DOHH2 (cell line): ENCODE measurements at regions not wholly inside any gene's neighbourhood (a gene's known extent, or its start where the extent isn't known, plus 50 kb on each side); places are given as distances from the start of the nearest gene placed in this dataset.

Experiments used
- CTCF ChIP-seq: fragments of 200-600 bp; sonication (generic); IDR thresholded peaks from one replicate; pipeline ENCODE4 v1.5.1; 2014; ENCODE audit warnings: antibody characterized with exemption, mild to moderate bottlenecking, low read depth, low read length; ENCODE audit not compliant: poor library complexity, severe bottlenecking
- EZH2phosphoT487 ChIP-seq: fragments of 200-600 bp; sonication (generic); IDR thresholded peaks from 2 replicates; pipeline ENCODE4 v1.6.1; 2017; ENCODE audit warnings: borderline replicate concordance, mild to moderate bottlenecking, antibody characterized with exemption, low read length, moderate library complexity, mixed read lengths

DNA sequence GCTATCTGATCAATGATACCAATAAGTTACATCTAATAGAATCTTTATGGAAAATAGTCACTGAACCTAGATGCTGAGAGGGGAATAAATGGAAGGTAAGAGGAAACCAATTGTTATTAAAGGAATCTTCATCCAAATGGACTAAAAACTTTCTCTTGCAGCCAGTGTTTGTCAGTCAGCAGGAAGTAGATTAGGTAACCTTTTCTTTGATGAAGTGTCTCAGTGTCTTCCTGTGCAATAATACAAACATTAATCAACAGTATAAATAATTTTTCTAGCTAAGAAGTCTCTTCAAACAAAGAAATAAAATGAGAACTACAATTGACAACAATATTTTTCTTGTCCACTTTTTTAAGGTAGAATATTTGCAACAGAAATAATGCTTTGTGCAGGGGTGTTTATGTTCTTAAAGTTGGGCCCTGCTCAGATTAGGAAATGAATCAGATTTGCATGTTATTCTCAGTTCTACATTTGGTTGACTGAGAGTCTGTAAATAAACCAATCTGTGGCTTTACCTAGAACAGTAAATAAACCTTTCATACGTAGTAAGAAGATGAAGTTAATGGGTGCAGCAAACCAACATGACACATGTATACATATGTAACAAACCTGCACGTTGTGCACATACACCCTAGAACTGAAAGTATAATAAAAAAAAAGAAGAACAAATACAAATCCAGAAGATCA lies 391.4 kb downstream of the MRPL39 start:
- no peak for TF ChIP-seq CTCF
- no peak for TF ChIP-seq EZH2phosphoT487
